Coronary artery (tissue), 2 donors: ENCODE measurements at regions not wholly inside any gene's neighbourhood (a gene's known extent, or its start where the extent isn't known, plus 50 kb on each side); places are given as distances from the start of the nearest gene placed in this dataset.

Experiments
- DNase-seq: peaks from one replicate; pipeline ENCODE4 v3.0.0-alpha.2; 2017; ENCODE audit warnings: low spot score
- H3K27ac ChIP-seq, 2 donors: fragments of 200-600 bp; sonication (generic); one replicate each; pipeline ENCODE4 v1.5.1; 2016 to 2019
- H3K4me3 ChIP-seq: fragments of 200-600 bp; sonication (generic); 2 replicates; pipeline ENCODE4 v1.5.1; 2016; ENCODE audit warnings: mild to moderate bottlenecking, moderate library complexity
- CTCF ChIP-seq: fragments of 200-600 bp; sonication (generic); IDR thresholded peaks from one replicate; pipeline ENCODE4 v1.5.1; 2019; ENCODE audit warnings: antibody characterized with exemption

DNA sequence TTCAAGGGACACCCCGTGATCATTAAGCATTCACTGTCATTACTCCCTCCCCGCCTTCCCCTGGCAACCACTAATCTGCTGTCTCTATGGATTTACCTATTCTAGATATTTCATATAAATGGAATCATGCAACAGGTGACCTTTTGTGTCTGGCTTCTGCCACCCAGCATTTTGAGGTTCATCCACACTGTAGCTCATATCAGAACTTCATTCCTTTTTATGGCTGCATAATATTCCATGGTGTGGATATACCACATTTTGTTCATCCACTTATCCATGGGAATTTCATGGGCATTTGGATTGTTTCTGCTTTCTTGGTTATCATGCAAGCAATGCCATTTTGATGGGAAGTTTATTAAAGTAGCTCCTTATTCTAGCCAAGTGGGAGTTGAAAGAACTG, 184.2 kb upstream of the VASH1 start:
- Histone ChIP-seq H3K4me3 (no peak overlapping the region), H3K27ac (no peak overlapping the region)
- TF ChIP-seq CTCF, result no peak
- DNase-seq, result no peak

GRCh38 chr14:76577837-76578236, 183.4 kb upstream of the VASH1 start:
- no peak for TF ChIP-seq CTCF
- no peak overlapping the region for H3K4me3 ChIP-seq
- DNase-seq, result no peak
- H3K27ac ChIP-seq, result no peak overlapping the region

DNA sequence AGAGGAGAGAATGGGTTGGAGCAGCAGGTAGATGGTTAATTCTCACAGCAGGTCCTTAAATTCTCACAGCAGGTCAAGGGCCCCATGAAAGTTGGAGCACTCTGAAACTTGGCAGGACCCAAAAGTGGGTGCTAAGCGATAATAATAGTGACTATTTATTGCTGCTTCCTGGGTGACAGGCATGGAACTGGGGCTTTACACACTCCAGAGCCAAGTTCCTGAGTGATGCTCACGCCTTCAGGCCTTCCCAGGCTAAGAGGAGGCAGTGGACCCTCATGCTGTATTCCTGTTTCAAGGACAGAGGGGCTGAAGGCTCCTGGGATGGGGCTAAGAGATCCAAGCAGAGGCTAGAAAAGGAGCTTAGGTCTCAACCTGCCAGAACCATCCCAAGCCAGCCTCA, 180.9 kb upstream of the VASH1 start:
- H3K4me3 ChIP-seq, result no peak overlapping the region
- TF ChIP-seq CTCF, result no peak
- H3K27ac ChIP-seq, result no peak overlapping the region
- DNase-seq, result no peak

DNA sequence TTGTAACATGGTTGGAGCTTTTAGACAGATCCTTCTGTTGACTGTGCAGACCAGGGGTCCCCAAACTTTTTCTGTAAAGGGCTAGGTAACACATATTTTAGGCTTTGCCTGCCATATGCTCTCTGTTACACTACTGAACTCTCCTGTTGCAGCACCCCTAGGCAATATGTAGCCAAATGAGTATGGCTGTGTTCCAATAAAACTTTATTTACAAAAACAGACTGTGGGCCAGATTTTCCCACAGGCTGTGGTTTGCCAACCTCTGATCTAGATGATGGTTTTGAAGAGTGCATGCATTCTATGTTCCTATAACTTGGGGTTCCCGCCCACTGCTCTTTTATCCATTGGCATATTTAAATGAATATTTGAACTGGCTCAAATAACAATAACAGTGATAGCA, 180.3 kb upstream of the VASH1 start:
- Histone ChIP-seq H3K27ac (no peak overlapping the region), H3K4me3 (no peak overlapping the region)
- TF ChIP-seq CTCF, result no peak
- no peak for DNase-seq

- no peak for DNase-seq
- no peak overlapping the region for H3K27ac ChIP-seq
- TF ChIP-seq CTCF, result no peak
- no peak overlapping the region for H3K4me3 ChIP-seq
Measured at GRCh38 chr14:76581592-76581991, 179.7 kb upstream of the VASH1 start.

- TF ChIP-seq CTCF, result no peak
- no peak for DNase-seq
- H3K27ac ChIP-seq, result no peak overlapping the region
- H3K4me3 ChIP-seq, result no peak overlapping the region
Measured at GRCh38 chr14:76582447-76582846, 178.8 kb upstream of the VASH1 start.

GRCh38 chr14:76583174-76583573, 178.1 kb upstream of the VASH1 start:
- Histone ChIP-seq H3K4me3 (no peak overlapping the region), H3K27ac (no peak overlapping the region)
- no peak for TF ChIP-seq CTCF
- no peak for DNase-seq
